Tibial artery (tissue), 4 donors: ENCODE measurements at regions not wholly inside any gene's neighbourhood (a gene's known extent, or its start where the extent isn't known, plus 50 kb on each side); places are given as distances from the start of the nearest gene placed in this dataset.

Experiments used
- DNase-seq, 2 donors: peaks; one replicate each; pipeline ENCODE4 v3.0.0-alpha.2; 2019
- H3K27ac ChIP-seq, 2 donors: fragments of 200-600 bp; sonication (generic) in 1 of 2; 1 replicate in 1 of 2; 2 replicates in 1 of 2; pipeline ENCODE4 v1.5.1; 2018 to 2019; ENCODE audit warnings: mild to moderate bottlenecking in 1 of 2
- H3K27me3 ChIP-seq, 2 donors: fragments of 200-600 bp; sonication (generic) in 1 of 2; one replicate each; pipeline versions ENCODE4 v1.5.1 to v1.6.0; 2016 to 2019
- H3K36me3 ChIP-seq, 3 donors: fragments of 200-600 bp; sonication (generic) in 2 of 3; one replicate each; pipeline ENCODE4 v1.5.1; 2016 to 2019; ENCODE audit warnings: mild to moderate bottlenecking in 2 of 3
- H3K4me1 ChIP-seq, 4 donors: fragments of 200-600 bp; sonication (generic) in 2 of 4; 1 replicate in 3 of 4; 2 replicates in 1 of 4; pipeline ENCODE4 v1.5.1; 2016 to 2019
- H3K4me3 ChIP-seq, 2 donors: fragments of 200-600 bp; sonication (generic) in 1 of 2; 1 replicate in 1 of 2; 2 replicates in 1 of 2; pipeline ENCODE4 v1.5.1; 2018 to 2019; ENCODE audit warnings: mild to moderate bottlenecking in 2 of 2
- H3K9me3 ChIP-seq, 3 donors: fragments of 200-600 bp; sonication (generic) in 1 of 3; one replicate each; pipeline ENCODE4 v1.5.1; 2016 to 2019
- CTCF ChIP-seq, 2 experiments: fragments of 200-600 bp in 1 of 2; fragments of 450-650 bp in 1 of 2; IDR thresholded peaks; one replicate each; pipeline ENCODE4 v1.5.1; 2017 to 2019; ENCODE audit warnings: antibody characterized with exemption in 2 of 2, mild to moderate bottlenecking in 1 of 2, moderate library complexity in 1 of 2
- intact Hi-C: fragments of 100-400 bp; cut with DNase I; formaldehyde crosslinking; loops from one replicate; pipeline ENCODE4 v1.15.0; 2023; ENCODE audit warnings: low total_unique reads

- Histone ChIP-seq H3K27ac (no peak overlapping the region), H3K4me3 (no peak overlapping the region)
These were observed 119.5 kb upstream of the AFF2 start for GRCh38 chrX:148380650-148381561.

GRCh38 chrX:148381603-148382002, 118.8 kb upstream of the AFF2 start:
- intact Hi-C loops, result no loop called here
- Histone ChIP-seq H3K4me3 (no peak overlapping the region), H3K36me3 (no peaks in the 10 kb centered on the region), H3K27me3 (no peaks in the 10 kb centered on the region), H3K9me3 (peaks cover 0 to 5% (median 3%) of the 10 kb centered on the region in 3 donors), H3K4me1 (no peaks in the 10 kb centered on the region), H3K27ac (no peak overlapping the region)
- no peak for TF ChIP-seq CTCF (IDR thresholded peaks at IDR 0.05)
- no peak for DNase-seq

More at GRCh38 chrX:148380650-148381561, 119.5 kb upstream of the AFF2 start:
- Histone ChIP-seq H3K4me1 (no peaks in the 10 kb centered on the region), H3K36me3 (no peaks in the 10 kb centered on the region), H3K9me3 (peaks cover 0 to 5% (median 3%) of the 10 kb centered on the region in 3 donors), H3K27me3 (no peaks in the 10 kb centered on the region)
- no peak for DNase-seq
- no peak for TF ChIP-seq CTCF (IDR thresholded peaks at IDR 0.05)
- intact Hi-C loops, result no loop called here

- Histone ChIP-seq H3K27me3 (no peaks in the 10 kb centered on the region), H3K9me3 (peaks cover 0 to 5% (median 0%) of the 10 kb centered on the region in 3 donors), H3K4me3 (no peak overlapping the region), H3K36me3 (no peaks in the 10 kb centered on the region), H3K4me1 (no peaks in the 10 kb centered on the region), H3K27ac (no peak overlapping the region)
- DNase-seq, result no peak
- intact Hi-C loops, result no loop called here
- no peak for TF ChIP-seq CTCF (IDR thresholded peaks at IDR 0.05)
These were observed 117.4 kb upstream of the AFF2 start for GRCh38 chrX:148382983-148383382.

GRCh38 chrX:148385471-148385870, 114.9 kb upstream of the AFF2 start:
- Histone ChIP-seq H3K27ac (no peak overlapping the region), H3K36me3 (no peaks in the 10 kb centered on the region), H3K4me3 (no peak overlapping the region), H3K27me3 (no peaks in the 10 kb centered on the region), H3K9me3 (no peaks in the 10 kb centered on the region), H3K4me1 (no peaks in the 10 kb centered on the region)
- intact Hi-C loops, result no loop called here
- no peak for TF ChIP-seq CTCF (IDR thresholded peaks at IDR 0.05)
- no peak for DNase-seq

GRCh38 chrX:148389629-148390028, 110.8 kb upstream of the AFF2 start:
- no peaks in the 10 kb centered on the region for H3K27me3 ChIP-seq
- H3K27ac ChIP-seq, result no peak overlapping the region
- H3K36me3 ChIP-seq, result no peaks in the 10 kb centered on the region
- no peak for DNase-seq
- peaks cover 0 to 5% (median 0%) of the 10 kb centered on the region in 3 donors for H3K9me3 ChIP-seq
- H3K4me3 ChIP-seq, result no peak overlapping the region
- H3K4me1 ChIP-seq, result no peaks in the 10 kb centered on the region
- intact Hi-C loops, result no loop called here
- TF ChIP-seq CTCF (IDR thresholded peaks at IDR 0.05), result no peak
